Loucy (cell line): ENCODE measurements at regions not wholly inside any gene's neighbourhood (a gene's known extent, or its start where the extent isn't known, plus 50 kb on each side); places are given as distances from the start of the nearest gene placed in this dataset.

ENCODE experiments used
- CTCF ChIP-seq: fragments of 200-600 bp; sonication (generic); conservative IDR thresholded peaks from 2 replicates; pipeline ENCODE4 v1.5.1; 2014; ENCODE audit warnings: mild to moderate bottlenecking, antibody characterized with exemption, low read length
- EZH2phosphoT487 ChIP-seq: fragments of 200-600 bp; IDR thresholded peaks from 2 replicates; pipeline ENCODE4 v1.6.1; 2018; ENCODE audit warnings: antibody characterized with exemption, mild to moderate bottlenecking, moderate library complexity, borderline replicate concordance

- TF ChIP-seq CTCF (no peak), EZH2phosphoT487 (no peak)
Measured at GRCh38 chr10:21249435-21249834, 276.0 kb downstream of the SKIDA1 start.
